Esophagus squamous epithelium (tissue), 5 donors: ENCODE measurements at regions not wholly inside any gene's neighbourhood (a gene's known extent, or its start where the extent isn't known, plus 50 kb on each side); places are given as distances from the start of the nearest gene placed in this dataset.

ENCODE experiments used
- DNase-seq: peaks from one replicate; lab custom pipeline; 2025; lab: John Stamatoyannopoulos, UW
- H3K27ac ChIP-seq, 4 donors: fragments of 200-600 bp; sonication (generic); one replicate each; pipeline ENCODE4 v1.5.1; 2016 to 2019; ENCODE audit warnings: mild to moderate bottlenecking in 1 of 4
- H3K27me3 ChIP-seq, 4 donors: fragments of 200-600 bp; sonication (generic); 1 replicate in 3 of 4; 2 replicates in 1 of 4; pipeline versions ENCODE4 v1.5.1 to v1.6.0; 2017 to 2021; ENCODE audit warnings: antibody characterized with exemption in 1 of 4
- H3K36me3 ChIP-seq, 3 donors: fragments of 200-600 bp; sonication (generic); one replicate each; pipeline ENCODE4 v1.5.1; 2016 to 2019
- H3K4me1 ChIP-seq, 3 donors: fragments of 200-600 bp; sonication (generic); one replicate each; pipeline ENCODE4 v1.5.1; 2017 to 2019
- H3K4me3 ChIP-seq, 4 donors: fragments of 200-600 bp; sonication (generic); 1 replicate in 3 of 4; 2 replicates in 1 of 4; pipeline ENCODE4 v1.5.1; 2016 to 2019; ENCODE audit warnings: mild to moderate bottlenecking in 2 of 4, moderate library complexity in 1 of 4
- H3K9me3 ChIP-seq, 3 donors: fragments of 200-600 bp; sonication (generic); one replicate each; pipeline ENCODE4 v1.5.1; 2016 to 2019
- POLR2A ChIP-seq, 4 donors: fragments of 450-650 bp; IDR thresholded peaks; one replicate each; pipeline ENCODE4 v1.6.1; 2017; ENCODE audit warnings: antibody characterized with exemption in 4 of 4, mild to moderate bottlenecking in 4 of 4, moderate library complexity in 3 of 4
- WGBS, 2 donors: methylation state at CpG; one replicate each; pipeline ENCODE4 v1.1.5; 2018; 5-methylcytosine and 5-hydroxymethylcytosine counted together
- intact Hi-C: fragments of 100-400 bp; cut with DNase I; formaldehyde crosslinking; loops from one replicate; pipeline ENCODE4 v1.15.0; 2022
- TF ChIP-seq, protein P1 (sequence below), 6 experiments: fragments of 450-650 bp in 4 of 6; fragments of 200-600 bp in 2 of 6; sonication (generic) in 2 of 6; IDR thresholded peaks; one replicate each; pipeline ENCODE4 v1.5.1; 2016 to 2019; ENCODE audit warnings: antibody characterized with exemption in 6 of 6, mild to moderate bottlenecking in 4 of 6, moderate library complexity in 4 of 6
- donor health status: DM: yes; HTN: yes; CAD: no.

DNA sequence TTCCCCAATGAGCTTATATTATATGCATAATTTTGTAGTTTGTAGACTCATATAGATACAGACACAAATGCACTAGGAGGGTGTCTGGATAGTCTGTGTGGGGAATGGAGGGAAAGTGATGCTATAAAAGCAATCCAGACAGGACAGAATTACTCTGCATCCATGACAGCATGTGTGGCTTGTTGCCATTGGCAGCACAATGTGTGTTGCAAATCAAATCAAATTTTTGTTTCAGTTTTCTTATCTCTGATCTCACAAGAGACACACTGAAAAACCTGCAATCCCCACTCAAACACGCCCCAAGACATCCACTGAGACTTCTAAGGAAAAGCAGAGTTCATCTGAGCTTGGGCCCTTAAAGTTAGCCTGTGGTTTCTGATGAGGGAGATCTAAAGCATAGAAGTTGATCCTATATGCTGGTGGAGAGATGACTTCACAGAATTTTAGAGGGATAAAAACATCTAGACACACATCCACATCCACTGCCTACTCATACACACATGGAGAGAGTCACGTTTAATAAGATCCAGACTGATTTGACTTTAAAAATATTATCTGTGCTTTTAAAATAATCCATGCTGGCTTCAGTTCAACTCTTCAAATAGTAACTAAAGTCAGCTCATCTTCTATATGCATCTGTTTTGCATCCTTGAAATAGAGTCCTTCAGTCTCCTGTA is 313.0 kb upstream of the PLXNA2 start:
- 57 to 78% methylated on average over 2 of the region's 2 CpGs for WGBS, 2 donors
- Histone ChIP-seq H3K9me3 (no peaks in the 10 kb centered on the region), H3K4me3 (no peak overlapping the region), H3K27me3 (peaks cover 0 to 14% (median 0%) of the 10 kb centered on the region in 4 donors), H3K36me3 (no peaks in the 10 kb centered on the region), H3K27ac (no peak overlapping the region), H3K4me1 (no peaks in the 10 kb centered on the region)
- no peak for DNase-seq
- intact Hi-C loops = no loop called here
- TF ChIP-seq, protein P1, sequence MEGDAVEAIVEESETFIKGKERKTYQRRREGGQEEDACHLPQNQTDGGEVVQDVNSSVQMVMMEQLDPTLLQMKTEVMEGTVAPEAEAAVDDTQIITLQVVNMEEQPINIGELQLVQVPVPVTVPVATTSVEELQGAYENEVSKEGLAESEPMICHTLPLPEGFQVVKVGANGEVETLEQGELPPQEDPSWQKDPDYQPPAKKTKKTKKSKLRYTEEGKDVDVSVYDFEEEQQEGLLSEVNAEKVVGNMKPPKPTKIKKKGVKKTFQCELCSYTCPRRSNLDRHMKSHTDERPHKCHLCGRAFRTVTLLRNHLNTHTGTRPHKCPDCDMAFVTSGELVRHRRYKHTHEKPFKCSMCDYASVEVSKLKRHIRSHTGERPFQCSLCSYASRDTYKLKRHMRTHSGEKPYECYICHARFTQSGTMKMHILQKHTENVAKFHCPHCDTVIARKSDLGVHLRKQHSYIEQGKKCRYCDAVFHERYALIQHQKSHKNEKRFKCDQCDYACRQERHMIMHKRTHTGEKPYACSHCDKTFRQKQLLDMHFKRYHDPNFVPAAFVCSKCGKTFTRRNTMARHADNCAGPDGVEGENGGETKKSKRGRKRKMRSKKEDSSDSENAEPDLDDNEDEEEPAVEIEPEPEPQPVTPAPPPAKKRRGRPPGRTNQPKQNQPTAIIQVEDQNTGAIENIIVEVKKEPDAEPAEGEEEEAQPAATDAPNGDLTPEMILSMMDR (IDR thresholded peaks at IDR 0.05) = no peak
- no peak for TF ChIP-seq POLR2A (IDR thresholded peaks at IDR 0.05)

DNA sequence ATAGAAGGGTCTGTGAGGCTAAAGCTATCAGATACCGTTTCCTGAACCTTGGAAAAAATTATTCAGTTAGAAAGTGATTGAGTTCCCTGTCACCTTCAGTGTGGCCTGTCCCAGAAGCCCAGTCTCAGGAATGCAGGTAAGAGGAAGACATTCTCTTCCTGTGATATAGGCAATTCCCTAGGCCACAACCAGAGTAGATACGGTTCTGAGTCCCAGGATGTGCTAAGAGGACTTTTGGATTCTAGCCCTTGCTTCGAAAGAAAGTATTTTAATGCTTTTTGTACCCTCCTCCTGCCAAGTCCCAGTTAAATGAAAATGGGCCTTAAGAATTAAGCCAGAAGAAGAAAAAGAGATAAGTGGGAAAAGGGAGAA is 313.5 kb upstream of the PLXNA2 start:
- no peak for TF ChIP-seq POLR2A (IDR thresholded peaks at IDR 0.05)
- TF ChIP-seq, protein P1 (IDR thresholded peaks at IDR 0.05) = no peak
- 59 to 79% methylated on average over 3 of the region's 3 CpGs for WGBS, 2 donors
- no peak for DNase-seq
- Histone ChIP-seq H3K27me3 (peaks cover 0 to 13% (median 0%) of the 10 kb centered on the region in 4 donors), H3K4me1 (no peaks in the 10 kb centered on the region), H3K9me3 (no peaks in the 10 kb centered on the region), H3K4me3 (no peak overlapping the region), H3K27ac (no peak overlapping the region), H3K36me3 (no peaks in the 10 kb centered on the region)
- intact Hi-C loops = no loop called here

DNA sequence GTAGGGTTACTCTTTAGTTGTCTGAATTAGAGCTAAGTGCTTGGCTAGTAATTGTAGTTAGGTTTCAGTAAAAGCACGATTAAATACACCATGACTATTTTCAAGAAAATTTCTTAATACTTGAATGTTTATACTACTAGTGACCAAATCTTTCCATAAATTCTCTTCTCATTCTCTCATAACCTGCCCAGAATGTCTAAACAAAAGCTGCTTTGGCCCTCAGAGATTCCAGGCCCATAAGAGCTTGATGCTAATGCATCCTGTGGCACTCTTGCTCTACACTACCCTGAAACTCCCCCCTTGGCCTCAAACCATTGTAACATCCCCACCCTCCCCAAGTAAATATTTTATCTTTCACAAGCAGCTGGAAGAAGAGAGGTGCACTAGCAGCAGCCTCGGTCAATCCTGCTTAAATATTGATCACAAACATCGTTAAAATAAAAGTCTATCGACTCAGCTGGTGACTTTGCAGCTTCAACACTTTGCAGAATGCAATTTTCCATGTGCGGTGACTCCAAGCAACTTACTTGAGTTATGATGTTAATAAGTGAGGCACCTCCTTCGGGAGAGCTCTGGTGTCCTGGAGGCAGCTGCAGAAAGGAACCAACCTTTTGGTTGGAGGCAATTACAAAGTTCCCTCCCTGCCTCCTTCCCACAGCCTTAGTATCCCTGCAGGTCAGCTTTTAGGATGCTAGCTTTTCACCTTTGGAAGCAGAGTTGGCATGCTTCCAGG is 315.6 kb upstream of the PLXNA2 start:
- Histone ChIP-seq H3K4me3 (no peak overlapping the region), H3K27me3 (peaks cover 0 to 18% (median 0%) of the 10 kb centered on the region in 4 donors), H3K9me3 (no peaks in the 10 kb centered on the region), H3K27ac (no peak overlapping the region), H3K36me3 (no peaks in the 10 kb centered on the region), H3K4me1 (no peaks in the 10 kb centered on the region)
- 80 to 88% methylated on average over 5 to 6 of the region's 6 CpGs for WGBS, 2 donors
- no peak for DNase-seq
- no peak for TF ChIP-seq POLR2A (IDR thresholded peaks at IDR 0.05)
- TF ChIP-seq, protein P1 (IDR thresholded peaks at IDR 0.05) = no peak
- intact Hi-C loops = no loop called here

DNA sequence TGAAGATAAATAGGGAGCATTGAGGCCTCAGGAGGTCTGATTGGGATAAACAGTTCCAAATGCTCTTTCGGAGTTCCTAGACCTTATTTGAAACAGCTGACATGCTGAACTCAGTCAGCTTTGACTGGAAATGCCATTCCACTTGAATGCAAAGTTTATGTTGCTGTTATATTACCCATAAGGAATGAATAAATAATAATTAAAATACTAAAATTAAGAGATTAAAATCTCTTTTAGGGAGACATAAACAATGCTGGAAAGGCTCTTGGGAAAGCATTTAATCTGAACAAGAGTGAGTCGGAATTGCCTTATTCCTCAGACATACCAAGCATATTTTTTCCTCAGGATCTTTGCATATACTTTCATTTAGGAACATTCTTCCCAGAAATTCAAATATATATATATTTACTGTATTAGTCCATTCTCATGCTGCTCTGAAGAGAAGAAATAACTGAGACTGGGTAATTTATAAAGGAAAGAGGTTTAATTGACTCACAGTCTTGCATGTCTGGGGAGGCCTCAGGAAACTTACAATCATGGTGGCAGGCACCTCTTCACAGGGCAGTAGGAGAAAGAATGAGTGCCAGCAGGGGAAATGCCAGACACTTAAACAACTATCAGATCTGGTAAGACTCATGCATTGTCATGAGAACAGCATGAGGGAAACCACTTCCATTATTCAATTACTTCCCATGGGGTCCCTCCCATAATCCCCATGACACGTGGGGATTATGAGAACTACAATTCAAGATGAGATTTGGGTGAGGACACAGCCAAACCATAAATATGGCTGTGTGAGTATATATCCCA is 318.2 kb upstream of the PLXNA2 start:
- Histone ChIP-seq H3K4me1 (no peaks in the 10 kb centered on the region), H3K27ac (no peak overlapping the region), H3K4me3 (no peak overlapping the region), H3K36me3 (no peaks in the 10 kb centered on the region), H3K9me3 (no peaks in the 10 kb centered on the region), H3K27me3 (peaks cover 0 to 22% (median 0%) of the 10 kb centered on the region in 4 donors)
- no peak for TF ChIP-seq POLR2A (IDR thresholded peaks at IDR 0.05)
- TF ChIP-seq, protein P1 (IDR thresholded peaks at IDR 0.05) = no peak
- DNase-seq = no peak
- intact Hi-C loops = no loop called here
- WGBS, 2 donors = 34 to 76% methylated on average over 3 of the region's 3 CpGs
